ENCODE measurements at regions not wholly inside any gene's neighbourhood (a gene's known extent, or its start where the extent isn't known, plus 50 kb on each side); places are given as distances from the start of the nearest gene placed in this dataset.

- H2BK20ac ChIP-seq (ENCODE audit: low read depth, low read length, poor library complexity, severe bottlenecking): no peak overlapping the region
- Mint-ChIP-seq H3K4me1 (no peaks in the 10 kb centered on the region), H3K27ac (no peak overlapping the region), H3K27me3 (ENCODE audit: low read depth) (no peaks in the 10 kb centered on the region), H3K4me3 (no peak overlapping the region), H3K36me3 (ENCODE audit: insufficient read depth in 1 of 3, low read depth in 3 of 3) (no peaks in the 10 kb centered on the region; a peak in 1 of 7 replicates), H3K9me3 (peaks cover 0 to 11% of the 10 kb centered on the region in 2 experiments; a peak in 4 of 5 replicates)
- no peak overlapping the region for H4K5ac ChIP-seq (ENCODE audit: insufficient read length, low read depth, low read length)
- no peak overlapping the region for H2AK5ac ChIP-seq (ENCODE audit: insufficient read length, low read length)
- H3K18ac ChIP-seq (ENCODE audit: insufficient read length, low read depth, low read length): no peak overlapping the region
- H3K27me3 ChIP-seq (ENCODE audit: insufficient read depth, low read length): no peaks in the 10 kb centered on the region
- H4K20me1 ChIP-seq (ENCODE audit: control insufficient read depth, insufficient read depth, insufficient read length): no peaks in the 10 kb centered on the region
- TF ChIP-seq CTCF (conservative IDR thresholded peaks at IDR 0.05): no peak
- H3K79me1 ChIP-seq (ENCODE audit: insufficient read depth, low read depth, low read length, poor library complexity, severe bottlenecking): no peaks in the 10 kb centered on the region
- DNase-seq: no peak
- no peak overlapping the region for H3K56ac ChIP-seq (ENCODE audit: insufficient read length, low read depth, low read length)
- no peak overlapping the region for H4K8ac ChIP-seq (replicated peaks; ENCODE audit: insufficient read length, low read depth, low read length)
- no peaks in the 10 kb centered on the region for H3K23me2 ChIP-seq (ENCODE audit: insufficient read length, low read depth, low read length, poor library complexity, severe bottlenecking)
- no peak overlapping the region for H2BK12ac ChIP-seq (ENCODE audit: insufficient read length, low read depth, low read length)
- no peak overlapping the region for H2BK5ac ChIP-seq (ENCODE audit: insufficient read length, low read length)
- H3T11ph ChIP-seq (ENCODE audit: low read length): no peak overlapping the region
- H3K9ac ChIP-seq (ENCODE audit: extremely low read depth, insufficient read length, low read length): no peak overlapping the region
- H3K9me3 ChIP-seq (ENCODE audit: control insufficient read depth, low read depth, low read length): no peaks in the 10 kb centered on the region
- H2AFZ ChIP-seq (ENCODE audit: low read length): no peak overlapping the region
- H2BK15ac ChIP-seq (ENCODE audit: low read depth, low read length): no peak overlapping the region
- H4K91ac ChIP-seq (ENCODE audit: insufficient read length, low read depth, low read length): no peak overlapping the region
- H3K4me1 ChIP-seq (ENCODE audit: insufficient read depth, low read length): no peaks in the 10 kb centered on the region
- H3K23ac ChIP-seq (ENCODE audit: insufficient read length, low read depth, low read length): no peak overlapping the region
- no peak overlapping the region for H2BK120ac ChIP-seq (ENCODE audit: low read depth, low read length, poor library complexity, severe bottlenecking)
- no peak overlapping the region for H3K27ac ChIP-seq (ENCODE audit: insufficient read length, low read depth, low read length)
- H3K14ac ChIP-seq (ENCODE audit: insufficient read depth, low read length): no peak overlapping the region
- no peak overlapping the region for H3K4me2 ChIP-seq (ENCODE audit: insufficient read depth, insufficient read length, low read length)
- H3K79me2 ChIP-seq (ENCODE audit: insufficient read depth, low read length): no peaks in the 10 kb centered on the region
- H3K4ac ChIP-seq (ENCODE audit: low read depth, low read length): no peak overlapping the region
Measured at GRCh38 chr9:118918180-118918579, 451.1 kb downstream of the BRINP1 start.

Measured in H9 (cell line).